CD4-positive, alpha-beta T cell treated with Interleukin-17A for 1 hour (primary cell): ENCODE measurements at regions not wholly inside any gene's neighbourhood (a gene's known extent, or its start where the extent isn't known, plus 50 kb on each side); places are given as distances from the start of the nearest gene placed in this dataset.
"Not testable (repeated sequence)": the region's sequence is repeated elsewhere in the genome, so short reads cannot be mapped to it uniquely, and the experiment has no call there.

Experiments used
- DNase-seq: peaks from one replicate; pipeline ENCODE4 v3.0.0-alpha.2; 2020

- DNase-seq, result not testable (repeated sequence)
Measured at GRCh38 chr7:69499-70123, 122.8 kb upstream of the FAM20C start.

GRCh38 chr7:70207-70606 lies 122.2 kb upstream of the FAM20C start:
- not testable (repeated sequence) for DNase-seq

- DNase-seq, result not testable (repeated sequence)
Measured at GRCh38 chr7:70989-71388, 121.4 kb upstream of the FAM20C start.

GRCh38 chr7:72266-73057 lies 119.9 kb upstream of the FAM20C start:
- not testable (repeated sequence) for DNase-seq

- not testable (repeated sequence) for DNase-seq
Measured at GRCh38 chr7:73058-73331, 119.4 kb upstream of the FAM20C start.

- DNase-seq, result not testable (repeated sequence)
Measured at GRCh38 chr7:74008-74540, 118.3 kb upstream of the FAM20C start.

GRCh38 chr7:75511-75910 lies 116.9 kb upstream of the FAM20C start:
- DNase-seq, result not testable (repeated sequence)

- not testable (repeated sequence) for DNase-seq
Measured at GRCh38 chr7:76202-76601, 116.2 kb upstream of the FAM20C start.

GRCh38 chr7:76829-77395 lies 115.5 kb upstream of the FAM20C start:
- DNase-seq, result not testable (repeated sequence)

- DNase-seq, result not testable (repeated sequence)
Measured at GRCh38 chr7:78862-79261, 113.5 kb upstream of the FAM20C start.

GRCh38 chr7:79400-80055 lies 112.8 kb upstream of the FAM20C start:
- DNase-seq, result not testable (repeated sequence)

- DNase-seq, result no peak
Measured at GRCh38 chr7:80259-81067, 111.9 kb upstream of the FAM20C start.

- DNase-seq, result no peak
Measured at GRCh38 chr7:81068-81925, 111.1 kb upstream of the FAM20C start.

GRCh38 chr7:81926-82756 lies 110.2 kb upstream of the FAM20C start:
- DNase-seq, result no peak

GRCh38 chr7:82757-83155 lies 109.6 kb upstream of the FAM20C start:
- DNase-seq, result no peak

GRCh38 chr7:83441-83840 lies 108.9 kb upstream of the FAM20C start:
- no peak for DNase-seq

GRCh38 chr7:83861-84632 lies 108.3 kb upstream of the FAM20C start:
- DNase-seq, result no peak

GRCh38 chr7:84633-85020 lies 107.7 kb upstream of the FAM20C start:
- no peak for DNase-seq

GRCh38 chr7:85074-85882 lies 107.1 kb upstream of the FAM20C start:
- DNase-seq, result no peak
